HFFc6 (cell line): ENCODE measurements at regions not wholly inside any gene's neighbourhood (a gene's known extent, or its start where the extent isn't known, plus 50 kb on each side); places are given as distances from the start of the nearest gene placed in this dataset.

Experiments
- DNase-seq: peaks from one replicate; pipeline ENCODE4 v3.0.0-alpha.2; 2018
- H3K27ac Mint-ChIP-seq: 2 replicates; pipeline ENCODE4 v1.8.0; 2020; ENCODE audit warnings: mild to moderate bottlenecking, mixed read lengths
- H3K27me3 Mint-ChIP-seq: 2 replicates; pipeline ENCODE4 v1.8.0; 2021; ENCODE audit warnings: mild to moderate bottlenecking, moderate library complexity, mixed read lengths; ENCODE audit not compliant: insufficient read depth
- H3K36me3 Mint-ChIP-seq: 2 replicates; pipeline ENCODE4 v1.8.0; 2021; ENCODE audit warnings: low read depth, mixed read lengths
- H3K4me1 Mint-ChIP-seq: 2 replicates; pipeline ENCODE4 v1.8.0; 2020; ENCODE audit warnings: low read depth, mixed read lengths
- H3K4me3 Mint-ChIP-seq: 2 replicates; pipeline ENCODE4 v1.8.0; 2020; ENCODE audit warnings: mild to moderate bottlenecking, moderate library complexity, mixed read lengths
- H3K9me3 Mint-ChIP-seq: 2 replicates; pipeline ENCODE4 v1.8.0; 2020; ENCODE audit warnings: mild to moderate bottlenecking, mixed read lengths
- TF ChIP-seq, protein P1 (sequence below): fragments of 200-600 bp; sonication (generic); IDR thresholded peaks from 2 replicates; pipeline ENCODE4 v1.5.0; 2021; ENCODE audit warnings: antibody characterized with exemption, mild to moderate bottlenecking

DNA sequence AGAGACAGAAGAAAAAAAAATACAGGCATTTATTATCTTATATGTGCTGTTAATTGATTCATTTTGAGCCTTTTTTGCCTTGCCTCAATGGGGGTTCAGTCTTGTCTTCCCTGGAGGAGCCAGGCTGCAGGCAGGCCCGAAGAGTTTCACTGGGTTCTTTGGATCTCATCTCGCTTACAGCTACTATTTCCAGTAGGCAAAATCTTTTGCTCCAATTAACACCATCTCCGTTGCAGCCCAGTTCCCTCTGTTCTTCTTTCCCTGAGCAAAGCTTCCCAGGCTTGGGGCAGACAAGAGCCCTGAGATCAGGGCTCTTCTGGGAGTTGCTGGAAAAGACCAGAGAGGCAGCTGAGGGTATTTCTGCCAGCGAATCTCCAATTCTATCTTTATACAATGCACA, 168.8 kb upstream of the CELF4 start:
- H3K36me3 Mint-ChIP-seq = no peaks in the 10 kb centered on the region

GRCh38 chr18:37729716-37730115, 164.1 kb upstream of the CELF4 start:
- no peaks in the 10 kb centered on the region for H3K36me3 Mint-ChIP-seq
- H3K4me1 Mint-ChIP-seq = no peaks in the 10 kb centered on the region
- no peak overlapping the region for H3K4me3 Mint-ChIP-seq
- H3K27me3 Mint-ChIP-seq = no peaks in the 10 kb centered on the region
- H3K27ac Mint-ChIP-seq = no peak overlapping the region
- H3K9me3 Mint-ChIP-seq = peaks cover 43% of the 10 kb centered on the region
- TF ChIP-seq, protein P1, sequence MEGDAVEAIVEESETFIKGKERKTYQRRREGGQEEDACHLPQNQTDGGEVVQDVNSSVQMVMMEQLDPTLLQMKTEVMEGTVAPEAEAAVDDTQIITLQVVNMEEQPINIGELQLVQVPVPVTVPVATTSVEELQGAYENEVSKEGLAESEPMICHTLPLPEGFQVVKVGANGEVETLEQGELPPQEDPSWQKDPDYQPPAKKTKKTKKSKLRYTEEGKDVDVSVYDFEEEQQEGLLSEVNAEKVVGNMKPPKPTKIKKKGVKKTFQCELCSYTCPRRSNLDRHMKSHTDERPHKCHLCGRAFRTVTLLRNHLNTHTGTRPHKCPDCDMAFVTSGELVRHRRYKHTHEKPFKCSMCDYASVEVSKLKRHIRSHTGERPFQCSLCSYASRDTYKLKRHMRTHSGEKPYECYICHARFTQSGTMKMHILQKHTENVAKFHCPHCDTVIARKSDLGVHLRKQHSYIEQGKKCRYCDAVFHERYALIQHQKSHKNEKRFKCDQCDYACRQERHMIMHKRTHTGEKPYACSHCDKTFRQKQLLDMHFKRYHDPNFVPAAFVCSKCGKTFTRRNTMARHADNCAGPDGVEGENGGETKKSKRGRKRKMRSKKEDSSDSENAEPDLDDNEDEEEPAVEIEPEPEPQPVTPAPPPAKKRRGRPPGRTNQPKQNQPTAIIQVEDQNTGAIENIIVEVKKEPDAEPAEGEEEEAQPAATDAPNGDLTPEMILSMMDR = no peak
- DNase-seq = no peak

More for the DNA sequence above, 168.8 kb upstream of the CELF4 start:
- H3K9me3 Mint-ChIP-seq = peaks cover 39% of the 10 kb centered on the region
- TF ChIP-seq, protein P1 = no peak
- no peak overlapping the region for H3K27ac Mint-ChIP-seq
- no peaks in the 10 kb centered on the region for H3K27me3 Mint-ChIP-seq
- H3K4me3 Mint-ChIP-seq = no peak overlapping the region
- no peaks in the 10 kb centered on the region for H3K4me1 Mint-ChIP-seq
- DNase-seq = no peak

DNA sequence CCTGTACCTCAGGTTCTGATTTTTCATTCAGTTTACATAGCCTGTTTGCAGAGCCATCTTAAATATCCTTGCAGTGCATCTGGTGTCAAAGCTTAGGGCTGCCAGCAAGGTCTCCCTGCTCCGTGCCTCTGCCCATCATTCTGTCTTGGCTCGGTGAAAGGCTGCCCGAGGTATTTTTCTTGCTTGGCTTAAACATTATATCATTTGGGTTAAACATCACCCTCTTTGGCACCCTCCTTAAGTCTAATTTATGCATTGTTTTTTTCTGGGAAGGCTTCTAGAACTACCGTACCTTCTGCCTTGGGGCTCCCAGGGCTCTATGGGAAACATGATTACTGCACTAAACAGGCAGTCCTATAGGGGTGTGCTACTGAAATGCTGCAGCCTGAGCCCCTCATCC, 158.6 kb upstream of the CELF4 start:
- no peak overlapping the region for H3K27ac Mint-ChIP-seq
- peaks cover 5% of the 10 kb centered on the region; the same call in 1 of the 2 replicates for H3K36me3 Mint-ChIP-seq

GRCh38 chr18:37721544-37722522, 156.2 kb upstream of the CELF4 start:
- Mint-ChIP-seq H3K4me1 (no peaks in the 10 kb centered on the region), H3K36me3 (peaks cover 5% of the 10 kb centered on the region; the same call in 1 of the 2 replicates), H3K9me3 (peaks cover 28% of the 10 kb centered on the region), H3K27ac (no peak overlapping the region), H3K4me3 (no peak overlapping the region), H3K27me3 (no peaks in the 10 kb centered on the region)
- TF ChIP-seq, protein P1 = no peak
- no peak for DNase-seq

More for the DNA sequence above, 158.6 kb upstream of the CELF4 start:
- no peaks in the 10 kb centered on the region for H3K4me1 Mint-ChIP-seq
- TF ChIP-seq, protein P1 = no peak
- DNase-seq = no peak
- H3K27me3 Mint-ChIP-seq = no peaks in the 10 kb centered on the region
- H3K4me3 Mint-ChIP-seq = no peak overlapping the region
- H3K9me3 Mint-ChIP-seq = peaks cover 34% of the 10 kb centered on the region

DNA sequence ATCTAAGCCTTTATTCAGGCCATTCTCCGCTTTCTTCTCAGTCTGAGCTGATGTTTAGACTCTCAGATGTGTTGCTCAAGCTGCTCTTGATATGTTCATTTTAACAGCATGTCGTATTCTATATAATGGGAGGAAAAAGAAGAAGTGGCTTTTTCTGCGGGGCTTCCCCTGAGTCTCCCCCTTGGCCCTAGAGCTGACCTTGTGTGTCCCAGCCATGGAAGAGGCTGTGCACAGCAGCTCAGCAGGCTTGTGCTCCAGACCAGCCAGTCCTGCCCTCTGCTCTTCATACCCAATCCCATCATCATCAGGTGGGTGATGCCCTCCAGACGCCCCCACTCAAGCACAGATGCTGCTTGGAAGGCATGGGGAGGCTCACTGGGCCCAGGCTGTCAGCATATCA, 155.1 kb upstream of the CELF4 start:
- Mint-ChIP-seq H3K27ac (no peak overlapping the region), H3K4me3 (no peak overlapping the region), H3K36me3 (peaks cover 5% of the 10 kb centered on the region; the same call in 1 of the 2 replicates), H3K27me3 (no peaks in the 10 kb centered on the region), H3K4me1 (no peaks in the 10 kb centered on the region), H3K9me3 (peaks cover 28% of the 10 kb centered on the region)
- TF ChIP-seq, protein P1 = no peak
- DNase-seq = no peak
